ENCODE measurements at regions not wholly inside any gene's neighbourhood (a gene's known extent, or its start where the extent isn't known, plus 50 kb on each side); places are given as distances from the start of the nearest gene placed in this dataset.
A peak's percentile ranks its signal among the peaks of the same experiment; 100 is the strongest.

- no peak for DNase-seq (ENCODE audit: low read depth)
- TF ChIP-seq, protein P1, sequence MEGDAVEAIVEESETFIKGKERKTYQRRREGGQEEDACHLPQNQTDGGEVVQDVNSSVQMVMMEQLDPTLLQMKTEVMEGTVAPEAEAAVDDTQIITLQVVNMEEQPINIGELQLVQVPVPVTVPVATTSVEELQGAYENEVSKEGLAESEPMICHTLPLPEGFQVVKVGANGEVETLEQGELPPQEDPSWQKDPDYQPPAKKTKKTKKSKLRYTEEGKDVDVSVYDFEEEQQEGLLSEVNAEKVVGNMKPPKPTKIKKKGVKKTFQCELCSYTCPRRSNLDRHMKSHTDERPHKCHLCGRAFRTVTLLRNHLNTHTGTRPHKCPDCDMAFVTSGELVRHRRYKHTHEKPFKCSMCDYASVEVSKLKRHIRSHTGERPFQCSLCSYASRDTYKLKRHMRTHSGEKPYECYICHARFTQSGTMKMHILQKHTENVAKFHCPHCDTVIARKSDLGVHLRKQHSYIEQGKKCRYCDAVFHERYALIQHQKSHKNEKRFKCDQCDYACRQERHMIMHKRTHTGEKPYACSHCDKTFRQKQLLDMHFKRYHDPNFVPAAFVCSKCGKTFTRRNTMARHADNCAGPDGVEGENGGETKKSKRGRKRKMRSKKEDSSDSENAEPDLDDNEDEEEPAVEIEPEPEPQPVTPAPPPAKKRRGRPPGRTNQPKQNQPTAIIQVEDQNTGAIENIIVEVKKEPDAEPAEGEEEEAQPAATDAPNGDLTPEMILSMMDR (IDR thresholded peaks at IDR 0.05; ENCODE audit: low read length, missing control alignments) = no peak
- no peak overlapping the region for H3K4me3 ChIP-seq (replicated peaks; ENCODE audit: low read depth, low read length)
Observed at GRCh38 chr7:137160236-137160635, 183.3 kb downstream of the PTN start.

- H3K4me3 ChIP-seq (replicated peaks; ENCODE audit: low read depth, low read length) = no peak overlapping the region
- TF ChIP-seq, protein P1 (IDR thresholded peaks at IDR 0.05; ENCODE audit: low read length, missing control alignments) = no peak
- DNase-seq (ENCODE audit: low read depth) = no peak
Observed at GRCh38 chr7:137157256-137157655, 186.3 kb downstream of the PTN start.

DNA sequence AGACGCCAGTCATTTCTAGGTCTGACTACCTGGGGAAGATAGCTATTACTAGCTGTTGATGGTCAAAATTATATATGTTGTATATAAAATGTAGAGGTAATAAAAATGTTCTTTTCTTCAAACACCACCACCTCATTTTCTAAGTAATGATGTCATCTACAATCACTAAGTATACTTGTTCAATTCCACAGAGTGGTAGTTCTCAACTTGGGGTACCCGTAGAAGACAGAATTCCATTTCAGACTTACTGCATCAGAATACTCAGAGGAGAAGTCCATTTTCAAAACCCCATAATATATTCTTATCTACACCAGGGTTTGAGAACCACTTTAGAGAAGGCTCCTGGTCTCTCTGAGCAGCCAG is 191.9 kb downstream of the PTN start:
- H3K4me3 ChIP-seq (replicated peaks; ENCODE audit: low read depth, low read length) = no peak overlapping the region
- no peak for DNase-seq (ENCODE audit: low read depth)
- TF ChIP-seq, protein P1 (IDR thresholded peaks at IDR 0.05; ENCODE audit: low read length, missing control alignments) = no peak

GRCh38 chr7:137151041-137151689 is 192.4 kb downstream of the PTN start:
- peak; percentile 55 for DNase-seq (ENCODE audit: low read depth)
- TF ChIP-seq, protein P1 (IDR thresholded peaks at IDR 0.05; ENCODE audit: low read length, missing control alignments) = no peak

GRCh38 chr7:137147338-137147720 is 196.2 kb downstream of the PTN start:
- TF ChIP-seq, protein P1 (IDR thresholded peaks at IDR 0.05; ENCODE audit: low read length, missing control alignments) = no peak
- no peak overlapping the region for H3K4me3 ChIP-seq (replicated peaks; ENCODE audit: low read depth, low read length)
- DNase-seq (ENCODE audit: low read depth) = no peak

More at GRCh38 chr7:137151041-137151689, 192.4 kb downstream of the PTN start:
- no peak overlapping the region for H3K4me3 ChIP-seq (replicated peaks; ENCODE audit: low read depth, low read length)

GRCh38 chr7:137146552-137147337 is 196.8 kb downstream of the PTN start:
- DNase-seq (ENCODE audit: low read depth) = peak; percentile 56
- no peak overlapping the region for H3K4me3 ChIP-seq (replicated peaks; ENCODE audit: low read depth, low read length)
- TF ChIP-seq, protein P1 (IDR thresholded peaks at IDR 0.05; ENCODE audit: low read length, missing control alignments) = no peak

Data from fibroblast of pulmonary artery (primary cell).